ENCODE measurements at regions not wholly inside any gene's neighbourhood (a gene's known extent, or its start where the extent isn't known, plus 50 kb on each side); places are given as distances from the start of the nearest gene placed in this dataset.

DNA sequence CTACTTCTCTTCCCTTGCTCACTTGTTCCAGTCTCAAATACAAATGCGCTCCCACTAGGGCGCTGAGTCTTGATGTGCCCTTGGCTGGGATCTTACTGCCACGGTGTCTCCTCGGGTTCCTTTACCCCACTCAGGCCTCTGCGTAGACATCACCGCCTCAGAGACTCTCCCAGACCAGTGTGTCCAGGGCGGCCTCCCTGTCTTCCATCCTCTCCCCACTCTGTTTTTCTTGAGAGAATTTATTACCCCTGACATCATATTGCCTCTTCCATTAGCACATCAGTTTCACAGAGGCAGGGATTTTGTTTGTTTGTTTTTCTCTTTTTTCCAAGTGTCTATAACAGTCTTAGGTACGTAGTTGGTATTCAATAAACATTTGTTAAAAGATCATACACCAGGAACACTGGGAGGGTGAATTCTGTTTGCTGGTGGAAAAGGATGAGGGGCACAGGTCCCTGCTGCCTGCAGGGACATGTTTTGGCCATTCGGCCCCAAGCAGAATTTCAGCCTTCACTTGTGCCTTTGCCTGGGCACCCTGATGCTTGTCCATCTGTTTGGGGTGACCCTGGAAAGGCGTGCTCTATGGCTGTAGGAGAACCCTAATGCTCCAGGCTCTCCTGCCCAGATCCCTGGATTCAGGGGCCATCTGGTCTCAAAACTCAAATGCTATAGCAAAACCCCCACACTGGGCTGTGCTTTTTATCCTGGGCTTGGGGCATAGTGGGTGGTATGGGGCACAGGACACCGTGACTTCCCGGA lies 55.0 kb downstream of the RPL37A start:
- no peak overlapping the region for H3K4me2 ChIP-seq
- H3K4me1 ChIP-seq (ENCODE audit: insufficient read depth) = peaks cover 24% of the 10 kb centered on the region
- no peaks in the 10 kb centered on the region for H4K20me1 ChIP-seq (ENCODE audit: insufficient read depth, poor library complexity, severe bottlenecking)
- H2AFZ ChIP-seq = no peak overlapping the region
- WGBS (ENCODE audit: low lambda C conversion rate, missing lambda C conversion rate) = 82% methylated on average over 12 of the region's 12 CpGs
- H3K9me3 ChIP-seq (ENCODE audit: low read depth) = no peaks in the 10 kb centered on the region
- DNase-seq (ENCODE audit: low spot score) = no peak
- no peak overlapping the region for H3K4me3 ChIP-seq
- peak overlapping the region; percentile 77 for H3K27ac ChIP-seq
- no peaks in the 10 kb centered on the region for H3K36me3 ChIP-seq (replicated peaks; ENCODE audit: insufficient read depth, low read depth)
- no peak for TF ChIP-seq EZH2phosphoT487 (IDR thresholded peaks at IDR 0.05; ENCODE audit: low read depth, severe bottlenecking, unreplicated experiment)
- no peak for TF ChIP-seq EZH2 (IDR thresholded peaks at IDR 0.05; ENCODE audit: borderline replicate concordance)
- TF ChIP-seq CTCF (IDR thresholded peaks at IDR 0.05; ENCODE audit: poor library complexity) = no peak
- no peaks in the 10 kb centered on the region for H3K27me3 ChIP-seq
- no peaks in the 10 kb centered on the region for H3K79me2 ChIP-seq
- no peaks in the 10 kb centered on the region for H3K9me2 ChIP-seq (replicated peaks; ENCODE audit: insufficient read depth)

GRCh38 chr2:216554286-216554685 lies 55.6 kb downstream of the RPL37A start:
- Histone ChIP-seq H3K36me3 (replicated peaks; ENCODE audit: insufficient read depth, low read depth) (no peaks in the 10 kb centered on the region), H3K9me2 (replicated peaks; ENCODE audit: insufficient read depth) (no peaks in the 10 kb centered on the region), H3K4me1 (ENCODE audit: insufficient read depth) (peaks cover 24% of the 10 kb centered on the region), H3K9me3 (ENCODE audit: low read depth) (no peaks in the 10 kb centered on the region), H4K20me1 (ENCODE audit: insufficient read depth, poor library complexity, severe bottlenecking) (no peaks in the 10 kb centered on the region), H3K27me3 (no peaks in the 10 kb centered on the region), H3K27ac (no peak overlapping the region), H3K4me2 (no peak overlapping the region), H3K79me2 (no peaks in the 10 kb centered on the region), H2AFZ (no peak overlapping the region), H3K4me3 (no peak overlapping the region)
- no peak for DNase-seq (ENCODE audit: low spot score)
- WGBS (ENCODE audit: low lambda C conversion rate, missing lambda C conversion rate) = 89% methylated on average over 3 of the region's 3 CpGs
- TF ChIP-seq EZH2 (IDR thresholded peaks at IDR 0.05; ENCODE audit: borderline replicate concordance) (no peak), EZH2phosphoT487 (IDR thresholded peaks at IDR 0.05; ENCODE audit: low read depth, severe bottlenecking, unreplicated experiment) (no peak), CTCF (IDR thresholded peaks at IDR 0.05; ENCODE audit: poor library complexity) (no peak)

GRCh38 chr2:216554755-216555154 lies 56.1 kb downstream of the RPL37A start:
- no peak overlapping the region for H3K4me2 ChIP-seq
- H3K9me2 ChIP-seq (replicated peaks; ENCODE audit: insufficient read depth) = no peaks in the 10 kb centered on the region
- WGBS (ENCODE audit: low lambda C conversion rate, missing lambda C conversion rate) = 71% methylated on average over 1 of the region's 1 CpG

More at GRCh38 chr2:216554755-216555154, 56.1 kb downstream of the RPL37A start:
- no peaks in the 10 kb centered on the region for H3K79me2 ChIP-seq
- H4K20me1 ChIP-seq (ENCODE audit: insufficient read depth, poor library complexity, severe bottlenecking) = no peaks in the 10 kb centered on the region
- H3K4me3 ChIP-seq = no peak overlapping the region
- H3K36me3 ChIP-seq (replicated peaks; ENCODE audit: insufficient read depth, low read depth) = no peaks in the 10 kb centered on the region
- no peaks in the 10 kb centered on the region for H3K27me3 ChIP-seq
- no peak for DNase-seq (ENCODE audit: low spot score)
- H3K4me1 ChIP-seq (ENCODE audit: insufficient read depth) = peaks cover 24% of the 10 kb centered on the region
- TF ChIP-seq CTCF (IDR thresholded peaks at IDR 0.05; ENCODE audit: poor library complexity) = no peak
- no peak for TF ChIP-seq EZH2phosphoT487 (IDR thresholded peaks at IDR 0.05; ENCODE audit: low read depth, severe bottlenecking, unreplicated experiment)
- no peak for TF ChIP-seq EZH2 (IDR thresholded peaks at IDR 0.05; ENCODE audit: borderline replicate concordance)
- H3K9me3 ChIP-seq (ENCODE audit: low read depth) = no peaks in the 10 kb centered on the region
- H3K27ac ChIP-seq = no peak overlapping the region
- no peak overlapping the region for H2AFZ ChIP-seq

Data from hepatocyte (in vitro differentiated cells).